ENCODE measurements at regions not wholly inside any gene's neighbourhood (a gene's known extent, or its start where the extent isn't known, plus 50 kb on each side); places are given as distances from the start of the nearest gene placed in this dataset.

DNA sequence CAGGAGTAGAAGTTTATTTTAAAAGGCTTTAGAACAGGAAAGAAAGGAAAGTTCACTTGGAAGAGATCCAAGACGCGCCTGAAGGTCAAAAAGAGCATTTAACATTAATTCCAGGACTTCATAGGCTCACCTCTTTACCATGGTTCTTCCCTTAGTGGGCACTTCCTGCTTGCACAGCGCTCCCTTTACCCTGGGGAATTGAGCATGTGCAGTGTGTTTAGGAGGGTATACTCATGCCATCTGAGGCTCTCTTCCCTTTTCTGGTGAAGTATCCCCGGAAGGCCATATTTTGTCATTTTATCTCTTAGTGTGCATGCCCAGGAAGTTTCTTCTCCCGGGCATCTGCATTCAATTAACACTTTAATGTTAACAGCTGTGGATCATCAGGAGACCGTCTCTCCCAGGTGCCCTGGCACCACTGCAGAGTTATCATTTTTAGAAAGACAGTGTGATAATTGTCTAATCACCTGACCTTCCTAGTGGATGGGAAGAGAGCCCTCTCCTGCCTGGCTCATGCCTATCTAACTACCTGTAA, 66.1 kb upstream of the ABCC4 start:
- H3K36me3 ChIP-seq (ENCODE audit: control insufficient read depth, low read length) = no peaks in the 10 kb centered on the region
- no peak overlapping the region for H3K27ac ChIP-seq (ENCODE audit: low read depth, low read length)
- H3K4me1 ChIP-seq (ENCODE audit: control insufficient read depth, low read length) = no peaks in the 10 kb centered on the region
- no peaks in the 10 kb centered on the region for H3K27me3 ChIP-seq (ENCODE audit: control insufficient read depth, low read length)
- H3K4me3 ChIP-seq (ENCODE audit: low read length) = no peak overlapping the region
- H3F3A ChIP-seq (ENCODE audit: control insufficient read depth, insufficient read depth) = no peaks in the 10 kb centered on the region
- no peaks in the 10 kb centered on the region for H3K9me2 ChIP-seq (replicated peaks; ENCODE audit: control insufficient read depth, low read length)
- H3K4me2 ChIP-seq (ENCODE audit: low read length) = no peak overlapping the region
- H4K20me1 ChIP-seq (ENCODE audit: control insufficient read depth, insufficient read depth, low read depth, low read length) = no peaks in the 10 kb centered on the region
- H3K9me3 ChIP-seq (ENCODE audit: control insufficient read depth, insufficient read depth, low read length) = no peaks in the 10 kb centered on the region
- no peaks in the 10 kb centered on the region for H3K79me2 ChIP-seq (ENCODE audit: control insufficient read depth, low read length)
- TF ChIP-seq CTCF (IDR thresholded peaks at IDR 0.05; ENCODE audit: low read depth, low read length, poor library complexity, severe bottlenecking) = no peak

- no peaks in the 10 kb centered on the region for H3K27me3 ChIP-seq (ENCODE audit: control insufficient read depth, low read length)
- H3K4me2 ChIP-seq (ENCODE audit: low read length) = no peak overlapping the region
- H4K20me1 ChIP-seq (ENCODE audit: control insufficient read depth, insufficient read depth, low read depth, low read length) = no peaks in the 10 kb centered on the region
- H3K4me3 ChIP-seq (ENCODE audit: low read length) = no peak overlapping the region
- no peak overlapping the region for H3K27ac ChIP-seq (ENCODE audit: low read depth, low read length)
- TF ChIP-seq EZH2phosphoT487 (IDR thresholded peaks at IDR 0.05; ENCODE audit: borderline replicate concordance, low read length) (no peak), CTCF (IDR thresholded peaks at IDR 0.05; ENCODE audit: low read depth, low read length, poor library complexity, severe bottlenecking) (no peak)
- no peaks in the 10 kb centered on the region for H3F3A ChIP-seq (ENCODE audit: control insufficient read depth, insufficient read depth)
- no peaks in the 10 kb centered on the region for H3K9me2 ChIP-seq (replicated peaks; ENCODE audit: control insufficient read depth, low read length)
- H3K9me3 ChIP-seq (ENCODE audit: control insufficient read depth, insufficient read depth, low read length) = no peaks in the 10 kb centered on the region
- H3K4me1 ChIP-seq (ENCODE audit: control insufficient read depth, low read length) = no peaks in the 10 kb centered on the region
- no peaks in the 10 kb centered on the region for H3K79me2 ChIP-seq (ENCODE audit: control insufficient read depth, low read length)
- no peaks in the 10 kb centered on the region for H3K36me3 ChIP-seq (ENCODE audit: control insufficient read depth, low read length)
Observed at GRCh38 chr13:95368998-95369397, 67.7 kb upstream of the ABCC4 start.

- H3K36me3 ChIP-seq (ENCODE audit: control insufficient read depth, low read length) = no peaks in the 10 kb centered on the region
- H4K20me1 ChIP-seq (ENCODE audit: control insufficient read depth, insufficient read depth, low read depth, low read length) = no peaks in the 10 kb centered on the region
- peaks cover 14% of the 10 kb centered on the region for H3K27me3 ChIP-seq (ENCODE audit: control insufficient read depth, low read length)
- no peak for TF ChIP-seq CTCF (IDR thresholded peaks at IDR 0.05; ENCODE audit: low read depth, low read length, poor library complexity, severe bottlenecking)
- no peak for TF ChIP-seq EZH2phosphoT487 (IDR thresholded peaks at IDR 0.05; ENCODE audit: borderline replicate concordance, low read length)
- no peak overlapping the region for H3K27ac ChIP-seq (ENCODE audit: low read depth, low read length)
- H3K4me2 ChIP-seq (ENCODE audit: low read length) = no peak overlapping the region
- H3K79me2 ChIP-seq (ENCODE audit: control insufficient read depth, low read length) = no peaks in the 10 kb centered on the region
- H3K9me3 ChIP-seq (ENCODE audit: control insufficient read depth, insufficient read depth, low read length) = no peaks in the 10 kb centered on the region
- peaks cover 6% of the 10 kb centered on the region for H3K4me1 ChIP-seq (ENCODE audit: control insufficient read depth, low read length)
- no peaks in the 10 kb centered on the region for H3K9me2 ChIP-seq (replicated peaks; ENCODE audit: control insufficient read depth, low read length)
- no peak overlapping the region for H3K4me3 ChIP-seq (ENCODE audit: low read length)
- H3F3A ChIP-seq (ENCODE audit: control insufficient read depth, insufficient read depth) = no peaks in the 10 kb centered on the region
Observed at GRCh38 chr13:95375706-95376105, 74.5 kb upstream of the ABCC4 start.

- TF ChIP-seq EZH2phosphoT487 (IDR thresholded peaks at IDR 0.05; ENCODE audit: borderline replicate concordance, low read length) (no peak), CTCF (IDR thresholded peaks at IDR 0.05; ENCODE audit: low read depth, low read length, poor library complexity, severe bottlenecking) (no peak)
- H3K27ac ChIP-seq (ENCODE audit: low read depth, low read length) = no peak overlapping the region
Observed at GRCh38 chr13:95378603-95379002, 77.4 kb upstream of the ABCC4 start.

More at GRCh38 chr13:95378603-95379002, 77.4 kb upstream of the ABCC4 start:
- H3K36me3 ChIP-seq (ENCODE audit: control insufficient read depth, low read length) = no peaks in the 10 kb centered on the region
- H3K9me3 ChIP-seq (ENCODE audit: control insufficient read depth, insufficient read depth, low read length) = no peaks in the 10 kb centered on the region
- no peaks in the 10 kb centered on the region for H3K79me2 ChIP-seq (ENCODE audit: control insufficient read depth, low read length)
- peaks cover 14% of the 10 kb centered on the region for H3K27me3 ChIP-seq (ENCODE audit: control insufficient read depth, low read length)
- no peaks in the 10 kb centered on the region for H4K20me1 ChIP-seq (ENCODE audit: control insufficient read depth, insufficient read depth, low read depth, low read length)
- no peak overlapping the region for H3K4me2 ChIP-seq (ENCODE audit: low read length)
- no peaks in the 10 kb centered on the region for H3K9me2 ChIP-seq (replicated peaks; ENCODE audit: control insufficient read depth, low read length)
- no peaks in the 10 kb centered on the region for H3F3A ChIP-seq (ENCODE audit: control insufficient read depth, insufficient read depth)
- H3K4me1 ChIP-seq (ENCODE audit: control insufficient read depth, low read length) = peaks cover 13% of the 10 kb centered on the region
- H3K4me3 ChIP-seq (ENCODE audit: low read length) = no peak overlapping the region

Measured in DOHH2 (cell line).